A673 (cell line): ENCODE measurements at regions not wholly inside any gene's neighbourhood (a gene's known extent, or its start where the extent isn't known, plus 50 kb on each side); places are given as distances from the start of the nearest gene placed in this dataset.

Experiments
- CTCF ChIP-seq: fragments of 300-800, 200-600 bp; sonication (generic); conservative IDR thresholded peaks from 2 replicates; pipeline ENCODE4 v1.5.1; 2017; ENCODE audit warnings: low read depth, mild to moderate bottlenecking, antibody characterized with exemption, low read length, moderate library complexity, mixed read lengths
- EZH2 ChIP-seq: fragments of 200-600 bp; sonication (generic); IDR thresholded peaks from 2 replicates; pipeline ENCODE4 v1.6.1; 2017; ENCODE audit warnings: borderline replicate concordance, low read depth, mild to moderate bottlenecking, mixed read lengths, antibody characterized with exemption, low read length; ENCODE audit not compliant: poor library complexity, severe bottlenecking

DNA sequence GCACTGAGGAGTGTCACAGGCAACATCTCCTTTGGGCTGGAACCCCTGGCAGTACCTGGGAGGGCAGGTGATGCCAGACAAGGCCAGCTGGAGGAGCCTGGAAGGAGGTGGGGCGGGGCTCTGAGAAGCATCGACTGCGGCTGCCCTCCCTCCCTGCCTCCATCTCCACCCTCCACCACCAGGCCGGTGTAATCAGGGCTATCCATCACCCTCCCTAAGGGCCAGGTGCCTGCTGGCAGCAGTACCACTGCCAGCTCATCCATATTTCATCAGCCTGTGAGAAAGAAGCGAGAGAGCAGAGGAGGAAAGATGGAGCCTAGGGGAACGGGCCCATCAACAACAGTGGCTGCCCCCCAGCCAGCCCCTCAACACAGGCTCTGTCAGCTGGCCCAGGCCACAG is 51.4 kb upstream of the RASD2 start:
- TF ChIP-seq CTCF (no peak), EZH2 (no peak)
